NCI-H1930 (cell line): ENCODE measurements at regions not wholly inside any gene's neighbourhood (a gene's known extent, or its start where the extent isn't known, plus 50 kb on each side); places are given as distances from the start of the nearest gene placed in this dataset.
"Not testable (repeated sequence)": the region's sequence is repeated elsewhere in the genome, so short reads cannot be mapped to it uniquely, and the experiment has no call there.

Source experiments
- DNase-seq, 2 experiments: peaks; one replicate each; lab custom pipeline; 2025; lab: John Stamatoyannopoulos, UW

GRCh38 chr16:29145086-29145485 is 160.2 kb downstream of the LAT start:
- not testable (repeated sequence) for DNase-seq

- not testable (repeated sequence) for DNase-seq
Measured at GRCh38 chr16:29144669-29145062, 159.8 kb downstream of the LAT start.

GRCh38 chr16:29143739-29144668 is 159.2 kb downstream of the LAT start:
- not testable (repeated sequence) for DNase-seq

GRCh38 chr16:29142506-29142905 is 157.7 kb downstream of the LAT start:
- not testable (repeated sequence) for DNase-seq

- DNase-seq, result no peak
Measured at GRCh38 chr16:29141586-29142324, 156.9 kb downstream of the LAT start.

DNA sequence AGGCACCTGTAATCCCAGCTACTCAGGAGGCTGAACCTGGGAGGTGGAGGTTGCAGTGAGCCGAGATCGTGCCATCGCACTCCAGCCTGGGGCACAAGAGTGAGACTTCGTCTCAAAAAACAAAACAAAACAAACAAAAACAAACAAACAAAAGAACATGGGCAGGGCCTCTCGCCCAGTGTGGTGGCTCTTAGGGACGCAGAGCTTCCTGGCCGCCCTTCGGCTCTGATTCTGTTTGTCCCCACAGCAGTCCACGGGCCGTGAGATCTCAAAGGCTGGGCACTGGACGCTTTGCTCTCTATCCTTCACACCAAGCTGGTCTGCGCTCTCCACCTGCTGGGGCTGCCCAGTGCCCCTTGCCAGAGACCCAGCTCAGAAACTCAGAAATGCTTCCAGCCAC is 156.3 kb downstream of the LAT start:
- not testable (repeated sequence) for DNase-seq

DNA sequence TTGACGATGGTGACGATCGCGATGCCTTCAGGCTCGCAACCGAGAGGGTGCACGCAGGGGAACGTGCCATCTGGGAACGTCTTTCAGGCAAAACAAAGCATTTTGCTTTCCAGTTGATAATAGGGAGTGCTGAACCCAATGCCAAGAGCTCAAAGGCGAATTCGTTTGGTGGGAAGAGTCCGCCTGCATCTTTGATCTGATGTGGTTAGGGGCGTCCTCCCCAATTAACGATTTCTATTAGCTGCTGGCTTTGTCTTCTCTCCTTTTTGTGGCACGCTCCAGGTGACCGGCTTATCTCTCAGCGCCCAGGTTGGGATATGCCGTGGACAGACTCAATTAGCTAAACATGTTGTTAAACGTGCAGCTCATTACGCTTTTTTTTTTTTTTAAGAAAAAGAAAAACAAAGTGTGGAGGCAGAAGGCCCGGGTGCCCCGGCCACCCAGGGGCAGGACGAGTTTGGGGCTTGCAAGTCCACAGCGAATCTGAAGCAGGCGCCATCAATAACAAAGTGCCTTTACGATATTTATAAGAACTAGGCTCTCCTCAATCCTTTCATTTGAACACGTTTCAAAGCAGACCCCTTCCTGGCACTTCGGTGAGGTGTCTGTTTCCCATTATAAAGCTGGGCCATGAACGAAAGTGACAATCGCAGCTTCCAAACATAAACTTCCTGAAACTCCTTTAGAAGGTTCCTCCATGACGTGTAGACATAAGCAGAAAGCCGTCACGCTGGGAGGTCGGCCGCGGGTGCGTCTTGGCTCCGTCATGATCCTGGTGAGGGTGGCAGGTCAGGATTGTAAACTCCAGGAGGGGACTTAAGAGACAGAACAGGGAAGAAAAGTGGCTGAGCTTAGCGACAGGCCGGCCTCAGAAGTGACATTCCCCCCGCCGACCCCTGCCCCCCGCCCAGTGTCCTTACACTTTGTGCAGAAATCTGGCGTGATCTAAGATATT is 155.3 kb downstream of the LAT start:
- not testable (repeated sequence) for DNase-seq

DNA sequence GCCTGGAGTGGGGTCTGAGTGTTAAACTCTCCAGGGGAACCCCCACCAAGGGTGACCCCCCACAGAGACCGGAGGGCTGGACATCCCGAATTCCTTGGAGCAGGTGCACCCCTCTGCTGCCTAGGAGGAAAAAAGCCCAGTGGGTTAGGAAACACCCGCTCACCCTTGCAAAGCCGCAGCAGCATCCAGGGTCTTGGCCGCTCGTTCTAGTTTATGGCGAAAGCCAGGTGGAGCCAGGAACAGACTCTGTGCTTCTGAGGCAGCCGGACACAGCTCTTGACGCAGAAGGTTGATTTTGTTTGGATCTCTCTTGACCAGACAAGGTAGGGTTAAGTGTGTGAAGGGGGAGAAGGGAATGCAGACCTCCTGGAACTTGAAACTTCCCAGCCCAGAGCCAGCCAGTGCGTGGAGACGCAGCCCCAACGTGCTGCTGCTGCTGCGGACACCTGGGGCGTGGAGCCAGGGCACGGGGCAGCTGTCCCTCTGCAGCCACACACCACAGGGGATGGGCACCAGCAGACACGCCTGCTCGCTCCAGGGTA is 154.5 kb downstream of the LAT start:
- no peak for DNase-seq

DNA sequence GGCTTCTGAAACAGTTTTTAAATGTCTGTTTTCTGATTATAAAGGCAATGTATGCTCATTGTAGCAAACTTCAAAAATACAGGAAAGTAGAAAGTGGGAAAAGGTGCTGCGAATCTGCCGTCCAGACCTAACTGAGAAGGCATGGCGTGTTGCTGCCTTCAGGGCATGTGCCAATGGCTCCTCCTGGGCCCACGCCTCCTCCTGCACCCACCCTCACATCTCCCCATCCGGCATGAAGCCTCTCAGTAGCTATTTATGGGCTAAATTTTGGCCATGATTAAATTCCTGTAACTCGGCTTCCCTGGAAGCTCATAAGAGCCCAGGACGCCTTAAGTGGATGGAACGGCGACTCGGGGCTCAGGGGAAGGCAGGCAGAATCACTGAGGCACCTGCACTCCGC is 153.8 kb downstream of the LAT start:
- DNase-seq, result not testable (repeated sequence)

GRCh38 chr16:29137894-29138662 is 153.2 kb downstream of the LAT start:
- DNase-seq, result not testable (repeated sequence)

GRCh38 chr16:29137461-29137860 is 152.6 kb downstream of the LAT start:
- not testable (repeated sequence) for DNase-seq

DNA sequence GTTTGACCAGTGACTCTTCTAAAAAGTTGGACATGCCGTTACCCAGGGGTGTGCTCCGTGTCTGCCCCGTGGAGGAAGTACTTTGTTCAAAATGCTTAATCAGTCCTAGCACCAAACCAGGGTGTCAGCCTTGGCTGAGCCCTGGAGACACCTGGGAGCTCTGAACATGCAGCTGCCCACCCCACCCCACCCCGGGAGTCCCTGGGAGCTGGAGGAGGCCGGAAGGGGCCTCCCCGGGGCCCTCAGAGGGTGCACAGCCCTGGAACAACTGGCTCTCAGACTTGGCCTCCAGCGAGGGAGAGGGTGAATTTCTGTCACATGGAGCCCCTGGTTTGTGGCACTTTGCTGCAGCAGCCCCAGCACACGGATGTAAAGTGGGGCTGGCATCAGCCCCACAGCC is 152.1 kb downstream of the LAT start:
- DNase-seq, result not testable (repeated sequence)

DNA sequence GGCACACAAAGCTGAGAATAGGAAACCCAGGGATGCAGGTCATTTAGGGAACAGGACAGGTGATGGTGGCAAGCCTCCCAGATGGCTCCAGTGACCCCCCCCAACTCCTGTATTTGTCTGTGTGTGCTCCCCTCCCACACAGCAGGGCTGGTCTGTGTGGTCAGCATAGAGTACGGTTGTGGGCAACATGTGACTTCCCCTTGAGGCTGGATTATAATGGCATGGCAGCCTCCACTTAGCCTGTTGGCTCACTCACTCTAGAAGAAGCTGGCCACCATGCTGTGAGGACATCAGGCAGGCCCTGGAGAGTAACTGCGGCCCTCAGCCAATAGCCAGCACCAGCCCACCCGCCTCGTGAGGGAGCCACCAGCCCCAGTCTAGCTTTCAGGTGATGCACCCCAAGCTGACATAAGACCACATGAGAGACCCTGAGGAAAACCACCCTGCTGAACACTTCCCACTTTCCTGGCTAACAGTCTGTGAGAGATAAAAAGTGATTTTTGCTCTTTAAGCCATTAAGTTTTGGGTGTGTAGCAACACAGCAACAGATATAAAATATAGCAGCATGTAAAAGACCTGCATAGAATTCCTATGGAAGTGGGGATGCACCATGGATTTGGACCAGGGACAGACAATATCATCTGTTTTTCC is 151.3 kb downstream of the LAT start:
- not testable (repeated sequence) for DNase-seq

DNA sequence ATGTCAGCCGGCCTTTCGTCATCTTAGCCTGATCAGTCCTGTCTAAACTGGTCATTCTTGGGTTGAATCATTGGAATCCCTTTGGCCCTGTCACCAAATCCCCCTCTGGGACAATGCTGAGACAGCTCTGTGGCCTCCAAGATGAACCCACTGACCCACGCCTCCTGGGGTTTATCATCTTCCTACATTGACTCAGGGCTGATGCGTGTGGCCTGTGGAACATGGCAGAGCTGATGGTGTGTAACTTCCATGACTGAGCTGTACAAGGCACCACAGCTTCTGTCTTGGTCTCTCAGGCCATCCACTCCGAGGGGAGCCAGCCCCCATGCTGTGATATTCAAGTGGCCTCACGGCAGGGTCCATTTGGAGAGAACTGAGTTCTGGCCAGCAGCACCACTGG is 150.2 kb downstream of the LAT start:
- not testable (repeated sequence) for DNase-seq

GRCh38 chr16:29133681-29134430 is 149.0 kb downstream of the LAT start:
- DNase-seq, result not testable (repeated sequence)

DNA sequence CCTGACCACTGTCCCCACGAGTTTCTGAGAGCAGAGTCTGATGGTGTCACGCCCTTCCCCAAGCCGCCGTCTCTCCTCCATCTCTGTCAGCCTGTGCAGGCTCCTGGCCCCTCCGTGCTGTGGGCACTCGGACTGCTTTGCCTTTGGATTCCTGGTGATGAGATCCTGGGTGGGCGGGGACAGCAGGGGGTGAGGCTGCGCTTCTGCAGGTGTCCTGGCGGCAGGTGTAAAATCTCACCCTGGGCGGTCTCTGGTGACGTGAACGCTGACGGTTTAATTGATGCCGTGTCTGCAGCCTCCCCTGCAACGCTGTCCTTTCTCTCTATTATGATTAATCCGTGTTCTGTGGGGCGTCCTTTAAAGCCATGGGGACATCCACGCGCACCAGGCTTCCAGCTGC is 148.0 kb downstream of the LAT start:
- not testable (repeated sequence) for DNase-seq

DNA sequence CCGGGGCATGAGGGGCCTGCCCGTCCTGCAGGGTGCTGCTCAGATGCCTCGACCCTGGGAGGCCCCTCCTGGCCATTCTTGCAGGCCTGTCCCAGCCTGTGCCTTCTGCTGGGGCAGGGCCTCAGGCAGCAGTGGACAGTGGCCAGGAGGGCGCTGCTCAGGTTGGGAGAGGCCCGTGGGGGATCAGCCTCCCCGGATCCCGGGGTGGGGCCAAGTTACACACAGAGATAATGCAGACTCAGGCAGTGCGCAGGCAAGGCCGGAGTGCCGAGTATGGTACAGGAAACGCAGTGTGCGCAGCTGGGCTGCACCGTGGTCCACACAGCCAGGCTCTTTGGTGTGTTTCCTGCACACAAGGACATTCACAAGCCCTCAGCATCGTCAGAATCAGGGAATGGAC is 147.6 kb downstream of the LAT start:
- not testable (repeated sequence) for DNase-seq

DNA sequence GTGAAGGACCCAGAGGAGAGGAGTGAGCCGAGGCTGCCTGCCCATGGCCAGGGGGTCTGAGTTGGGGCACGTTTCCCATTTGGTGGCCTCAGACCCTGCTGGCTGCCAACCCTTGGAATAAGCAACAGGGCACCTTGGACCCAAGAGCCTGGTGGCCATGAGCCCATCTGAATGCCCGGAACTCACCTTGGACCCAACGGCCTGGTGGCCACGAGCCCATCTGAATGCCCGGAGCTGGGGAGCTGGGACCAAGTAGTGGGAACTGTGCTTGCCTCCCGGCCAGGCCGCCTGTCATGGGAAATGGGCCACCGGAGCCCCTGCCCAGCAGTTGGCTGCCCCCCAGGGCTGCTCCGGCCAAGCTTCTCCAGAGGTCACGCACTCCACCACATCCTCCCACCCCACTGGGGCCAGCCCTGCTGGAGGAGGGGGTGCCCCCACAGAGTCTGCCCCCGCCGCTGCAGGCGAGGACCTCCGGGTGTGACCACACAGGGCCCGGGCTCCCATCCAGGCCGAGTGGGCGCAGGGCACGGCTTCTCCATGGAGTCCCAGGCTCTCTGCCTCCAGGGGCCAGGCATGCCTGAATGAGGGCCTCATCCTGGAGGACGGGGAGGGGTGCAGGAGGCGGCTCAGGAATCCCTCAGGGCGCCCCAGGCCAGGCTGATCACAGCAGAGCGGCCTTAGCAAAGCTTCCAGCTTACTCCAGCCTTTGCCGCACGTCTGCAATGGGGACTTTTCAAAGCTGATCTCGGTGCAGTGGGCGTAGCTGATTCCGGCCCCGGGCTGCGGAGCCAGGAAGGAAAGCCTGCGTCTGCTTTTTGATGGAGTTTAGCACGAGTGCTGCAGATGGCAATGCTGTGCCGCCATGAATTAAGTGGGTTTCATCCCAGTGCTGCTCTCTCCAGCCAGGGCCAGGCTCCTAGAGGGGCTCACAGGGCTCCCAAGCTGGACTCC is 146.3 kb downstream of the LAT start:
- DNase-seq, result not testable (repeated sequence)
